Adrenal gland (tissue), 5 donors: ENCODE measurements at regions not wholly inside any gene's neighbourhood (a gene's known extent, or its start where the extent isn't known, plus 50 kb on each side); places are given as distances from the start of the nearest gene placed in this dataset.

Experiments
- CTCF ChIP-seq, 6 experiments: fragments of 450-650 bp in 4 of 6; fragments of 200-600 bp in 2 of 6; sonication (generic) in 1 of 6; IDR thresholded peaks; 1 replicate in 5 of 6; 2 replicates in 1 of 6; pipeline versions ENCODE4 v1.5.1 to v1.8.0; 2016 to 2021; ENCODE audit warnings: antibody characterized with exemption in 6 of 6, mild to moderate bottlenecking in 2 of 6, moderate library complexity in 1 of 6
- POLR2A ChIP-seq, 2 donors: fragments of 450-650 bp; IDR thresholded peaks; one replicate each; pipeline ENCODE4 v1.6.1; 2017; ENCODE audit warnings: antibody characterized with exemption in 2 of 2, mild to moderate bottlenecking in 2 of 2, moderate library complexity in 1 of 2
- donor health status: DM: no; HTN: no; CAD: no.

- no peak for TF ChIP-seq POLR2A (IDR thresholded peaks at IDR 0.05)
- no peak for TF ChIP-seq CTCF (IDR thresholded peaks at IDR 0.05)
Observed at GRCh38 chr3:165918657-165918979, 81.4 kb upstream of the BCHE start.
